ENCODE measurements at regions not wholly inside any gene's neighbourhood (a gene's known extent, or its start where the extent isn't known, plus 50 kb on each side); places are given as distances from the start of the nearest gene placed in this dataset.

GRCh38 chr10:24777196-24777595 lies 53.5 kb upstream of the ARHGAP21 start:
- intact Hi-C loops (cut with DNase I; ENCODE audit: low total_unique reads), result no loop called here
- Histone ChIP-seq H3K4me3 (no peak overlapping the region), H3K4me1 (no peaks in the 10 kb centered on the region), H3K27ac (no peak overlapping the region), H3K27me3 (no peaks in the 10 kb centered on the region), H3K9me3 (no peaks in the 10 kb centered on the region), H3K36me3 (ENCODE audit: low read depth, missing control alignments) (no peaks in the 10 kb centered on the region)
- DNase-seq, result no peak
- no peak for TF ChIP-seq POLR2A (IDR thresholded peaks at IDR 0.05)
- no peak for TF ChIP-seq CTCF (IDR thresholded peaks at IDR 0.05)
- WGBS, 2 donors, result 86 to 88% methylated on average over 3 of the region's 3 CpGs

GRCh38 chr10:24773939-24774589 lies 50.4 kb upstream of the ARHGAP21 start:
- no peaks in the 10 kb centered on the region for H3K9me3 ChIP-seq
- no peak overlapping the region for H3K27ac ChIP-seq
- intact Hi-C loops (cut with DNase I; ENCODE audit: low total_unique reads), result no loop called here
- WGBS, 2 donors, result 94 to 96% methylated on average over 3 of the region's 3 CpGs
- no peaks in the 10 kb centered on the region for H3K36me3 ChIP-seq (ENCODE audit: low read depth, missing control alignments)
- no peaks in the 10 kb centered on the region for H3K27me3 ChIP-seq
- no peak for TF ChIP-seq POLR2A (IDR thresholded peaks at IDR 0.05)
- TF ChIP-seq CTCF (IDR thresholded peaks at IDR 0.05), result no peak
- no peak for DNase-seq
- H3K4me3 ChIP-seq, result no peak overlapping the region
- H3K4me1 ChIP-seq, result no peaks in the 10 kb centered on the region
